SK-N-SH (cell line): ENCODE measurements at regions not wholly inside any gene's neighbourhood (a gene's known extent, or its start where the extent isn't known, plus 50 kb on each side); places are given as distances from the start of the nearest gene placed in this dataset.

Experiments used
- CTCF ChIA-PET: fragments of 300-600, 350-600 bp; formaldehyde crosslinking; extraction: SDS; loops from one replicate; lab custom pipeline; 2021; lab: Yijun Ruan, JAX
- POLR2A ChIA-PET: fragments of 350-600 bp; sonication (Branson Sonifier 250); formaldehyde crosslinking; extraction: SDS; loops from one replicate; lab custom pipeline; 2020; ENCODE audit warnings: antibody characterized with exemption, inconsistent platforms; lab: Yijun Ruan, JAX
- DNase-seq: peaks from one replicate; pipeline ENCODE4 v3.0.0; 2012
- H2AFZ ChIP-seq: fragments of 200-600 bp; sonication (generic); 2 replicates; pipeline ENCODE4 v1.8.1; 2016; ENCODE audit warnings: antibody characterized with exemption, mild to moderate bottlenecking, low read depth
- H3F3A ChIP-seq: fragments of 200-600 bp; sonication (generic); replicated peaks from 2 replicates; pipeline ENCODE3; 2016; ENCODE audit warnings: antibody characterized with exemption, mild to moderate bottlenecking; ENCODE audit not compliant: insufficient read depth
- H3K27ac ChIP-seq, 2 experiments: fragments of 200-500 bp in 1 of 2; fragments of 200-600 bp in 1 of 2; sonication (Bioruptor generic) in 1 of 2; sonication (generic), shearing (Covaris generic) in 1 of 2; 2 replicates each; pipeline versions ENCODE4 v1.5.1 to v1.6.1; 2014 to 2016; ENCODE audit warnings: low read depth in 2 of 2, inconsistent platforms in 1 of 2, low read length in 1 of 2, mild to moderate bottlenecking in 1 of 2, mixed read lengths in 1 of 2
- H3K27me3 ChIP-seq: fragments of 200-600 bp; sonication (generic), shearing (Covaris generic); 2 replicates; pipeline ENCODE4 v1.6.1; 2016; ENCODE audit warnings: mixed run types; ENCODE audit not compliant: insufficient read depth
- H3K36me3 ChIP-seq, 2 experiments: fragments of 200-500 bp in 1 of 2; fragments of 200-600 bp in 1 of 2; sonication (Bioruptor generic) in 1 of 2; sonication (generic) in 1 of 2; replicated peaks in 1 of 2; 2 replicates each; pipeline versions ENCODE3 to v1.5.1; 2014 to 2016; ENCODE audit warnings: low read length in 1 of 2, mild to moderate bottlenecking in 1 of 2; ENCODE audit not compliant: insufficient read depth in 2 of 2, control insufficient read depth in 1 of 2
- H3K4me1 ChIP-seq, 2 experiments: fragments of 200-500 bp in 1 of 2; fragments of 200-600 bp in 1 of 2; sonication (Bioruptor generic) in 1 of 2; sonication (generic), shearing (Covaris generic) in 1 of 2; 2 replicates each; pipeline versions ENCODE4 v1.5.1 to v1.6.1; 2014 to 2016; ENCODE audit warnings: low read depth in 1 of 2, low read length in 1 of 2, mixed run types in 1 of 2; ENCODE audit not compliant: insufficient read depth in 2 of 2, control insufficient read depth in 1 of 2
- H3K4me2 ChIP-seq: fragments of 200-600 bp; sonication (generic), shearing (Covaris generic); 2 replicates; pipeline ENCODE4 v1.6.1; 2017; ENCODE audit warnings: mixed run types
- H3K4me3 ChIP-seq, 2 experiments: fragments of 200-500 bp in 1 of 2; fragments of 200-600 bp in 1 of 2; sonication (Bioruptor generic) in 1 of 2; sonication (generic), shearing (Covaris generic) in 1 of 2; 2 replicates each; pipeline versions ENCODE4 v1.5.1 to v1.8.1; 2014 to 2016; ENCODE audit warnings: low read depth in 2 of 2, inconsistent platforms in 1 of 2, low read length in 1 of 2, mild to moderate bottlenecking in 1 of 2, mixed read lengths in 1 of 2, moderate library complexity in 1 of 2
- H3K79me2 ChIP-seq: fragments of 200-600 bp; sonication (generic); 2 replicates; pipeline ENCODE4 v1.8.1; 2017; ENCODE audit warnings: mild to moderate bottlenecking; ENCODE audit not compliant: insufficient read depth
- H3K9ac ChIP-seq: fragments of 200-600 bp; sonication (generic); 2 replicates; pipeline ENCODE4 v1.6.1; 2017; ENCODE audit warnings: mixed run types
- H3K9me2 ChIP-seq: fragments of 200-600 bp; sonication (generic); 2 replicates; pipeline ENCODE4 v1.6.1; 2017; ENCODE audit warnings: mixed run types
- H3K9me3 ChIP-seq: fragments of 200-600 bp; sonication (generic); 2 replicates; pipeline ENCODE4 v1.6.1; 2017; ENCODE audit warnings: mixed run types, mild to moderate bottlenecking, moderate library complexity
- H4K20me1 ChIP-seq: fragments of 200-600 bp; sonication (generic); 2 replicates; pipeline ENCODE4 v1.6.1; 2017; ENCODE audit warnings: mild to moderate bottlenecking, mixed run types; ENCODE audit not compliant: insufficient read depth
- ELF1 ChIP-seq: IDR thresholded peaks from 2 replicates; pipeline ENCODE4 v1.4.0; 2012
- FOSL2 ChIP-seq: IDR thresholded peaks from 2 replicates; pipeline ENCODE4 v1.4.0; 2012; ENCODE audit warnings: low read depth, mild to moderate bottlenecking, moderate library complexity, borderline replicate concordance
- FOXJ3 ChIP-seq: sonication (generic); formaldehyde crosslinking; IDR thresholded peaks from 2 replicates; pipeline ENCODE4 v1.5.1; 2020; ENCODE audit warnings: mild to moderate bottlenecking, missing genetic modification reagents
- FOXM1 ChIP-seq: IDR thresholded peaks from 2 replicates; pipeline ENCODE4 v1.4.0; 2012; ENCODE audit warnings: low read depth, mild to moderate bottlenecking
- GABPA ChIP-seq: IDR thresholded peaks from 2 replicates; pipeline ENCODE4 v1.4.0; 2012; ENCODE audit warnings: low read depth, mild to moderate bottlenecking
- IRF3 ChIP-seq: fragments of 150-350 bp; IDR thresholded peaks from 2 replicates; pipeline ENCODE4 v1.6.1; 2016; ENCODE audit warnings: mild to moderate bottlenecking, low read depth, low read length
- JUND ChIP-seq: IDR thresholded peaks from 2 replicates; pipeline ENCODE4 v1.4.0; 2012
- MEF2A ChIP-seq: IDR thresholded peaks from 2 replicates; pipeline ENCODE4 v1.4.0; 2012; ENCODE audit warnings: low read depth, borderline replicate concordance
- MXI1 ChIP-seq: IDR thresholded peaks from 2 replicates; pipeline ENCODE4 v1.6.1; 2012; ENCODE audit warnings: mild to moderate bottlenecking, low read depth, low read length, improper control_type of control experiment
- NRF1 ChIP-seq: IDR thresholded peaks from 2 replicates; pipeline ENCODE4 v1.6.1; 2012; ENCODE audit warnings: low read depth, mild to moderate bottlenecking, low read length
- POLR2AphosphoS5 ChIP-seq: IDR thresholded peaks from 2 replicates; pipeline ENCODE4 v1.6.1; 2012; ENCODE audit warnings: low read depth, low read length
- RAD21 ChIP-seq: IDR thresholded peaks from 2 replicates; pipeline ENCODE4 v1.6.1; 2012; ENCODE audit warnings: mild to moderate bottlenecking, low read length
- RCOR1 ChIP-seq: fragments of 150-350 bp; IDR thresholded peaks from 2 replicates; pipeline ENCODE4 v1.6.1; 2017; ENCODE audit warnings: antibody characterized with exemption, low read length
- RFX5 ChIP-seq: IDR thresholded peaks from 2 replicates; pipeline ENCODE4 v1.6.1; 2012; ENCODE audit warnings: mild to moderate bottlenecking, improper control_type of control experiment, low read length
- RXRA ChIP-seq: IDR thresholded peaks from 2 replicates; pipeline ENCODE4 v1.4.0; 2012; ENCODE audit warnings: low read depth, mild to moderate bottlenecking, borderline replicate concordance
- SMC3 ChIP-seq: IDR thresholded peaks from 2 replicates; pipeline ENCODE4 v1.6.1; 2012; ENCODE audit warnings: low read depth, low read length, improper control_type of control experiment
- TAF1 ChIP-seq: IDR thresholded peaks from 2 replicates; pipeline ENCODE4 v1.6.1; 2012; ENCODE audit warnings: low read depth, mild to moderate bottlenecking, low read length, moderate library complexity, borderline replicate concordance
- TEAD4 ChIP-seq: IDR thresholded peaks from 2 replicates; pipeline ENCODE4 v1.4.0; 2012; ENCODE audit warnings: mild to moderate bottlenecking, borderline replicate concordance; ENCODE audit not compliant: insufficient read depth
- USF2 ChIP-seq: fragments of 150-350 bp; IDR thresholded peaks from 2 replicates; pipeline ENCODE4 v1.6.1; 2017; ENCODE audit warnings: antibody characterized with exemption, low read length, low read depth, borderline replicate concordance
- ZBTB33 ChIP-seq: IDR thresholded peaks from 2 replicates; pipeline ENCODE4 v1.4.0; 2012; ENCODE audit warnings: low read depth, borderline replicate concordance
- WGBS: methylation state at CpG from one replicate; pipeline ENCODE4 v1.1.6; 2017; ENCODE audit warnings: low lambda C conversion rate; 5-methylcytosine and 5-hydroxymethylcytosine counted together

GRCh38 chr10:131469551-131469950 lies 158.0 kb upstream of the TCERG1L start (continued):
- no peak for TF ChIP-seq ZBTB33
- no peak for TF ChIP-seq IRF3
- TF ChIP-seq FOSL2, result no peak
- no peak for TF ChIP-seq FOXM1
- TF ChIP-seq RCOR1, result no peak
- TF ChIP-seq USF2, result no peak

- H3K9me3 ChIP-seq, result no peaks in the 10 kb centered on the region
- no peaks in the 10 kb centered on the region for H3K36me3 ChIP-seq
- ChIA-PET CTCF (interaction anchor here (1.4 kb wide), 1 partner anchor 19 kb away, joined by 9 read pairs; no protein-coding TSS in a partner anchor), POLR2A (no interaction called here)
- no peaks in the 10 kb centered on the region for H3K9me2 ChIP-seq
- H2AFZ ChIP-seq, result no peak overlapping the region
- H3K9ac ChIP-seq, result no peak overlapping the region
- WGBS, result 40% methylated on average over 1 of the region's 10 CpGs
- peaks cover 0 to 7% of the 10 kb centered on the region in 2 experiments; a peak in 1 of 4 replicates for H3K4me1 ChIP-seq
- no peaks in the 10 kb centered on the region for H3K27me3 ChIP-seq
- no peaks in the 10 kb centered on the region for H4K20me1 ChIP-seq
- TF ChIP-seq SMC3 (no peak), USF2 (no peak), FOXJ3 (CRISPR knock-in tag) (no peak), MXI1 (no peak), NRF1 (no peak), ZBTB33 (no peak), TAF1 (no peak), RXRA (no peak), POLR2AphosphoS5 (no peak), ELF1 (no peak), MEF2A (no peak), JUND (no peak), RFX5 (no peak), TEAD4 (no peak), RAD21 (no peak), RCOR1 (no peak), GABPA (no peak)
- no peak overlapping the region for H3K27ac ChIP-seq
- H3K4me2 ChIP-seq, result no peak overlapping the region
- H3F3A ChIP-seq, result no peaks in the 10 kb centered on the region
- H3K79me2 ChIP-seq, result no peaks in the 10 kb centered on the region
- DNase-seq, result no peak
- H3K4me3 ChIP-seq, result no peak overlapping the region
These were observed 162.1 kb upstream of the TCERG1L start for GRCh38 chr10:131473645-131474044.
